B cell (primary cell): ENCODE measurements at regions not wholly inside any gene's neighbourhood (a gene's known extent, or its start where the extent isn't known, plus 50 kb on each side); places are given as distances from the start of the nearest gene placed in this dataset.

ENCODE experiments used
- ATAC-seq: fragments of 200-7000 bp; cut with Tn5 transposase; one replicate; pipeline ENCODE4 v1.10.0; 2021; ENCODE audit warnings: low read depth, mild to moderate bottlenecking, moderate number of reproducible peaks, moderate library complexity
- CTCF ChIA-PET: fragments of 350-600 bp; sonication (Branson Sonifier 250); formaldehyde crosslinking; loops from one replicate; lab custom pipeline; 2021; ENCODE audit warnings: antibody characterized with exemption, inconsistent platforms; lab: Charles Lee
- POLR2A ChIA-PET: fragments of 350-600 bp; sonication (Branson Sonifier 250); formaldehyde crosslinking; loops from one replicate; lab custom pipeline; 2021; ENCODE audit warnings: antibody characterized with exemption; lab: Charles Lee
- DNase-seq: peaks from one replicate; pipeline ENCODE4 v3.0.0; 2013
- H2AFZ ChIP-seq: 2 replicates; pipeline ENCODE4 v1.6.1; 2012; ENCODE audit warnings: mild to moderate bottlenecking, low read depth, low read length; ENCODE audit not compliant: insufficient read depth, poor library complexity, severe bottlenecking
- H3K27ac ChIP-seq, 2 donors: 1 replicate in 1 of 2; 2 replicates in 1 of 2; pipeline ENCODE4 v1.5.1; 2012 to 2013; ENCODE audit warnings: low read length in 2 of 2, mild to moderate bottlenecking in 2 of 2, moderate library complexity in 1 of 2
- H3K27me3 ChIP-seq, 4 experiments: fragments of 200-600 bp in 1 of 4; sonication (generic) in 1 of 4; replicated peaks in 1 of 4; 1 replicate in 2 of 4; 2 replicates in 2 of 4; pipeline versions ENCODE4 v1.6.1 to v1.7.0; 2013 to 2016; ENCODE audit warnings: low read length in 3 of 4, mild to moderate bottlenecking in 2 of 4, mixed read lengths in 1 of 4, moderate library complexity in 1 of 4; ENCODE audit not compliant: insufficient read depth in 4 of 4, control insufficient read depth in 3 of 4; ENCODE audit errors: control extremely low read depth in 1 of 4
- H3K36me3 ChIP-seq, 2 experiments: replicated peaks in 1 of 2; 1 replicate in 1 of 2; 2 replicates in 1 of 2; pipeline versions ENCODE4 v1.6.1 to v1.7.1; 2013; ENCODE audit warnings: low read length in 1 of 2; ENCODE audit not compliant: insufficient read depth in 2 of 2, control insufficient read depth in 1 of 2; ENCODE audit errors: control extremely low read depth in 1 of 2, extremely low read depth in 1 of 2
- H3K4me1 ChIP-seq, 2 donors: fragments of 200-600 bp in 1 of 2; sonication (generic) in 1 of 2; 1 replicate in 1 of 2; 2 replicates in 1 of 2; pipeline versions ENCODE4 v1.5.1 to v1.6.1; 2013 to 2017; ENCODE audit warnings: low read length in 2 of 2; ENCODE audit not compliant: control insufficient read depth in 2 of 2, insufficient read depth in 2 of 2
- H3K4me2 ChIP-seq: replicated peaks from 2 replicates; pipeline ENCODE3; 2012; ENCODE audit warnings: mild to moderate bottlenecking, low read depth, low read length; ENCODE audit not compliant: poor library complexity, severe bottlenecking
- H3K4me3 ChIP-seq, 5 experiments: fragments of 200-600 bp in 1 of 5; sonication (generic) in 1 of 5; 1 replicate in 3 of 5; 2 replicates in 2 of 5; pipeline versions ENCODE4 v1.5.1 to v1.7.0; 2011 to 2016; ENCODE audit warnings: low read length in 4 of 5, mild to moderate bottlenecking in 4 of 5, low read depth in 2 of 5, control low read depth in 1 of 5, moderate library complexity in 1 of 5; ENCODE audit not compliant: insufficient read depth in 1 of 5; ENCODE audit errors: control extremely low read depth in 1 of 5, extremely low read depth in 1 of 5
- H3K79me2 ChIP-seq: fragments of 200-600 bp; sonication (generic); one replicate; pipeline ENCODE4 v1.6.0; 2016; ENCODE audit warnings: low read length; ENCODE audit not compliant: control insufficient read depth, insufficient read depth
- H3K9ac ChIP-seq: fragments of 200-600 bp; sonication (generic); 2 replicates; pipeline ENCODE4 v1.6.1; 2017; ENCODE audit warnings: mild to moderate bottlenecking, low read length, moderate library complexity
- H3K9me3 ChIP-seq, 3 donors: one replicate each; pipeline versions ENCODE4 v1.6.1 to v1.7.1; 2013; ENCODE audit warnings: low read length in 2 of 3; ENCODE audit not compliant: control insufficient read depth in 2 of 3, insufficient read depth in 1 of 3; ENCODE audit errors: control extremely low read depth in 1 of 3
- H4K20me1 ChIP-seq: 2 replicates; pipeline ENCODE4 v1.6.0; 2012; ENCODE audit warnings: mild to moderate bottlenecking, low read length; ENCODE audit not compliant: insufficient read depth, control insufficient read depth, poor library complexity, severe bottlenecking
- H3K27ac Mint-ChIP-seq: one replicate; pipeline ENCODE4 v1.8.0; 2021; ENCODE audit warnings: mixed read lengths
- H3K27me3 Mint-ChIP-seq: one replicate; pipeline ENCODE4 v1.8.0; 2021; ENCODE audit warnings: mixed read lengths
- H3K4me1 Mint-ChIP-seq: one replicate; pipeline ENCODE4 v1.8.0; 2021; ENCODE audit warnings: mixed read lengths
- H3K4me3 Mint-ChIP-seq: one replicate; pipeline ENCODE4 v1.8.0; 2021; ENCODE audit warnings: mixed read lengths
- H3K9me3 Mint-ChIP-seq: one replicate; pipeline ENCODE4 v1.8.0; 2022; ENCODE audit warnings: mixed read lengths; ENCODE audit not compliant: insufficient read depth
- EZH2 ChIP-seq: IDR thresholded peaks from 2 replicates; pipeline ENCODE4 v1.6.1; 2012; ENCODE audit warnings: borderline replicate concordance, low read depth, mild to moderate bottlenecking, moderate library complexity, low read length; ENCODE audit not compliant: insufficient read depth, poor library complexity, severe bottlenecking
- WGBS: methylation state at CpG from one replicate; pipeline ENCODE4 v1.1.5; 2013; ENCODE audit warnings: missing lambda C conversion rate; ENCODE audit not compliant: insufficient coverage; 5-methylcytosine and 5-hydroxymethylcytosine counted together
- intact Hi-C: fragments of 100-400 bp; cut with micrococcal nuclease; formaldehyde crosslinking; loops from one replicate; pipeline ENCODE4 v1.10.0; 2022
- TF ChIP-seq, protein P1 (sequence below): fragments of 200-600 bp; IDR thresholded peaks from one replicate; pipeline ENCODE4 v1.8.0; 2022; ENCODE audit warnings: antibody characterized with exemption, mild to moderate bottlenecking

DNA sequence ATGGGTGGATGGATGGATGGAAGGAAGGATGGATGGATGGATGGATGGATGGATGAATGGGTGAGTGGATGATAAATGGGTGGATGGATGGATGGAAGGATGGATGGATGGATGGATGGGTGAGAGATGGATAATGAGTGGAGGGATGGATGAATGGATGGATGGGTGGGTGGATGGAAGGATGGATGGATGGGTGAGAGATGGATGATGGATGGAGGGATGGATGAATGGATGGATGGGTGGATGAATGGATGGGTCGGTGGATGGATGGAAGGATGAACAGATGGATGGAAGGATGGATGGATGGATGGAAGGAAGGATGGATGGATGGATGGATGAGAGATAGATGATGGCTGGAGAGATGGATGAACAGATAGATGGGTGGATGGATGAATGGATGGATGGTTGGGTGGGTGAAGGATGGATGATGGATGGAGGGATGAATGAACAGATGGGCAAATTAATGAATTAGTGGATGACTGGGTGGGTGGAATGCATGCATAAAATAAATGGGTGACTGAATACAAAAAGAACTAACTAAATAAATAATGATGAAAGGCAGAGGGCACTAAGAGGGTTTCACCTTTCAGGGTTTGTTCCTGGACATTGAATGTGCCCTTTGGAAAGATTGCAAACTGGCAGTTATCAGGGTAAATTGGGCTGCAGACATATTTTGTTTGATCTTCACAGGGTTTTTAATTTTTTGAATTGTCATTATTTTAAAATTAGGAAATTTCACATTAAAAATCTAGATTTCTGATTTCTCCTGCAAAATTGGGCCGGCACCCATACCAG lies 50.9 kb upstream of the PTPN1 start:
- H3K79me2 ChIP-seq: no peaks in the 10 kb centered on the region
- peaks cover 0 to 4% of the 10 kb centered on the region in 2 donors for H3K4me1 ChIP-seq
- peaks cover 32% of the 10 kb centered on the region for H3K27me3 Mint-ChIP-seq
- ATAC-seq (no peak), DNase-seq (no peak)
- no peaks in the 10 kb centered on the region for H3K9me3 Mint-ChIP-seq
- no peak overlapping the region for H3K4me2 ChIP-seq
- CTCF ChIA-PET: interaction anchor here (0.8 to 1.8 kb wide), 4 partner anchors 114 to 274 kb away, joined by 3 to 6 read pairs (median 4); no protein-coding TSS in a partner anchor
- H3K27ac ChIP-seq: no peak overlapping the region
- H3K36me3 ChIP-seq: no peaks in the 10 kb centered on the region
- H3K27ac Mint-ChIP-seq: no peak overlapping the region
- peaks cover under 1% of the 10 kb centered on the region for H3K4me1 Mint-ChIP-seq
- H3K4me3 ChIP-seq: no peak overlapping the region
- H3K9ac ChIP-seq: no peak overlapping the region
- no peaks in the 10 kb centered on the region for H3K9me3 ChIP-seq
- POLR2A ChIA-PET: no interaction called here
- TF ChIP-seq, protein P1, sequence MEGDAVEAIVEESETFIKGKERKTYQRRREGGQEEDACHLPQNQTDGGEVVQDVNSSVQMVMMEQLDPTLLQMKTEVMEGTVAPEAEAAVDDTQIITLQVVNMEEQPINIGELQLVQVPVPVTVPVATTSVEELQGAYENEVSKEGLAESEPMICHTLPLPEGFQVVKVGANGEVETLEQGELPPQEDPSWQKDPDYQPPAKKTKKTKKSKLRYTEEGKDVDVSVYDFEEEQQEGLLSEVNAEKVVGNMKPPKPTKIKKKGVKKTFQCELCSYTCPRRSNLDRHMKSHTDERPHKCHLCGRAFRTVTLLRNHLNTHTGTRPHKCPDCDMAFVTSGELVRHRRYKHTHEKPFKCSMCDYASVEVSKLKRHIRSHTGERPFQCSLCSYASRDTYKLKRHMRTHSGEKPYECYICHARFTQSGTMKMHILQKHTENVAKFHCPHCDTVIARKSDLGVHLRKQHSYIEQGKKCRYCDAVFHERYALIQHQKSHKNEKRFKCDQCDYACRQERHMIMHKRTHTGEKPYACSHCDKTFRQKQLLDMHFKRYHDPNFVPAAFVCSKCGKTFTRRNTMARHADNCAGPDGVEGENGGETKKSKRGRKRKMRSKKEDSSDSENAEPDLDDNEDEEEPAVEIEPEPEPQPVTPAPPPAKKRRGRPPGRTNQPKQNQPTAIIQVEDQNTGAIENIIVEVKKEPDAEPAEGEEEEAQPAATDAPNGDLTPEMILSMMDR: no peak
- no peak for TF ChIP-seq EZH2
- WGBS: 100% methylated on average over 1 of the region's 2 CpGs
- H3K4me3 Mint-ChIP-seq: no peak overlapping the region
- H2AFZ ChIP-seq: no peak overlapping the region
- H3K27me3 ChIP-seq: peaks cover 0 to 22% (median 4%) of the 10 kb centered on the region in 4 experiments
- no peaks in the 10 kb centered on the region for H4K20me1 ChIP-seq
- intact Hi-C loops: no loop called here

GRCh38 chr20:50460115-50460607 lies 50.0 kb upstream of the PTPN1 start:
- CTCF ChIA-PET: interaction anchor here (0.6 to 7.3 kb wide), 11 partner anchors 9 to 395 kb away, joined by 3 to 91 read pairs (median 3); partner anchors contain the start of gene CEBPB
- H3K27me3 ChIP-seq: peaks cover 0 to 22% (median 6%) of the 10 kb centered on the region in 4 experiments
- TF ChIP-seq EZH2: no peak
- TF ChIP-seq, protein P1: no peak
- DNase-seq: no peak
- H3K4me2 ChIP-seq: no peak overlapping the region
- Mint-ChIP-seq H3K27me3 (peaks cover 28% of the 10 kb centered on the region), H3K4me3 (no peak overlapping the region), H3K9me3 (no peaks in the 10 kb centered on the region), H3K4me1 (peaks cover 2% of the 10 kb centered on the region), H3K27ac (no peak overlapping the region)
- no peak overlapping the region for H2AFZ ChIP-seq
- peaks cover 3 to 7% of the 10 kb centered on the region in 2 donors for H3K4me1 ChIP-seq
- H3K36me3 ChIP-seq: no peaks in the 10 kb centered on the region
- H3K9me3 ChIP-seq: no peaks in the 10 kb centered on the region
- H3K9ac ChIP-seq: no peak overlapping the region
- no peaks in the 10 kb centered on the region for H3K79me2 ChIP-seq
- no peak for ATAC-seq
- intact Hi-C loops: loop anchor here (1.0 to 5.0 kb wide), 3 partner anchors 112 to 274 kb away; partner anchors contain the start of gene CEBPB
- POLR2A ChIA-PET: no interaction called here
- no peak overlapping the region for H3K4me3 ChIP-seq
- no peak overlapping the region for H3K27ac ChIP-seq
- 78% methylated on average over 9 of the region's 9 CpGs for WGBS
- no peaks in the 10 kb centered on the region for H4K20me1 ChIP-seq
